NCI-H345 treated with DMSO at 0.1 percent for 48 hours (cell line): ENCODE measurements at regions not wholly inside any gene's neighbourhood (a gene's known extent, or its start where the extent isn't known, plus 50 kb on each side); places are given as distances from the start of the nearest gene placed in this dataset.
"Not testable (repeated sequence)": the region's sequence is repeated elsewhere in the genome, so short reads cannot be mapped to it uniquely, and the experiment has no call there.

Source experiments
- DNase-seq: peaks from one replicate; lab custom pipeline; 2025; ENCODE audit not compliant: unreplicated experiment; lab: John Stamatoyannopoulos, UW

DNA sequence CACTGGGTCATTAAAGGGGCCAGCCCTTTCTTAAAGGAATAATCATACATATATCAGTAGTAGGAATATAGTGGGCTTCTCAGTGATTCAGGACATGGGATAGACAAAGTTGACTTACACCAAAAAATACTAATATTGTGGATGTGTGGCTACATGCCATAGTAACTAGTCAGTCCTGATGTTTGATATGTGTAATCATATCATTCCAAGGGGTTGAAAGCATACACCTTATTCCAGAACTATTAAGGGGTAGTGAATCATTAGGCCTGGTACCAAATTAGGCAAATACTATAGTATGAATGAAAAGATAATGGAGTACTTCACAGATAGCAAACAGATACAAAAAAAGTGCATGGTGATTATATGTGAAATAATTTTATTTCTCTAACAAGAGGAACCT lies 814.9 kb upstream of the NRXN1 start:
- DNase-seq, result no peak

DNA sequence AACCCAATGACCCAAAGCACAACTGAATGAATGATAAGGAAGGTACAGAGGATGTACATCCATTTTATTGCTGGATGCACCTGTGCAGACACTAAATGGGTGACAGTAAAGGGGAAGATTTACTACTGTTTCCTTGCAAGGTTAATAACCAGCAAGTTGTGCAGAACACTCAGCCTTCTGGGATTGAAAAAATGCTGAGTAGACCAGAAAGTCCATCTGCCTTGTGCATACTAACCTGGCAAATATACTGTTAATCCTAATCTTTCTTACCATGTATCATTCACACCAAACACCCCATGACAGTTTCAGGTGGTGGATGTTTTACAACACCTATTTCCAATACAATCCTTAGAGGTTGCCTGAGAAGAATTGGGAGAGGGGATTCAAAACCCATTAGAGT lies 814.1 kb upstream of the NRXN1 start:
- no peak for DNase-seq

DNA sequence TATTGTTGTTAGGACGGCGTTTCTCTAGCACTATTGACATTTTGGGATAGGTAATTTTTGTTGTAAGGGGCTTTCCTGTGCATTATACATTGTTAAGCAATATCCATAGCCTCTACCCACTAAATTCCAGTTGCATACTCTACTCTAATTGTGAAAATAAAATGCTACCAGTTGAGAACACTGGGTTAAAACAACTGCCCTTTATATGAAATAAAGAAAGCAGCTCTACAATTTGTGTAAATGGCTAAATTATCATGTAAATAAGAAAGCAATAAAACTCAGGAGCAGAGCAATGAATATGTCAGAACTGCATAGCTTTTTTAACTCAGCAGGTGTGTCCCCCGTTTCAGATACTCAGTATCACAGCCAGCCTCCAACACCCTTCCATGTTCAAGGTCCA lies 812.7 kb upstream of the NRXN1 start:
- no peak for DNase-seq

DNA sequence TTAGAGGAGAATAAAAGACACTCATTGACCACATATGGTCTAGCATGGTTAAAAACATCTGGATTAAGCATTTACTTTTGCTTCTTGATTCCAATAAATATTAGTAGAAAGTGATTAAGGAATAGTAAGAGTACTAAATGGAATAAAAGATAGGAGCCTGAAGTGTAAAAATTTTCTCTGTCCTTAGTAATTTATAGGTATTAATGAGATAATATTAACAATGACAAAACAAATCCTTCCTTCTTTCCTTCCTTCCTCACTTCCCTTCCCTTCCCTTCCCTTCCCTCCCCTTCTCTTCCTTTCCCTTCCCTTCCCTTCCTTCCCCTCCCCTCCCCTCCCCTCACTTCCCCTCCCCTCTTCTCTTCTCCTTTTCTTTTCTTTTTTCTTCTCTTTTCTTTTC lies 797.5 kb upstream of the NRXN1 start:
- no peak for DNase-seq

DNA sequence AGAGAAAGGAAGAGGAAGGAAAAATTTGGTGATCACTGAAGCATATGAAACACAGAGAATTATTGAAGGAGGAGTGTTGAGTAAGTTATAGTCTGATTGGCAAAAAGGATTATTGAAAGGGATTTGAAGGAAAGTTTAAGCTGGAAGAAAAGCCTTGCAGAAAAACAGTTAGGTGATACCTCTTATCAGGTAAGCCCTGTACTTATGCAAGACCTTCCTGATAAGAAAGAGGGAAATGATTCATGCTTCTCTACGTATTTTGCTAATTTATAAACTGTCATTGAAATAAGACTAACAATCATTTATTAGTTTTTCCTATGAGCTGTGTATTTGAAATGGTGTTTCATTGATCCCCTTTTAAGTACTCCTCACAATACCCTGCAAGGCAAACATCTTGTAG lies 793.9 kb upstream of the NRXN1 start:
- no peak for DNase-seq

DNA sequence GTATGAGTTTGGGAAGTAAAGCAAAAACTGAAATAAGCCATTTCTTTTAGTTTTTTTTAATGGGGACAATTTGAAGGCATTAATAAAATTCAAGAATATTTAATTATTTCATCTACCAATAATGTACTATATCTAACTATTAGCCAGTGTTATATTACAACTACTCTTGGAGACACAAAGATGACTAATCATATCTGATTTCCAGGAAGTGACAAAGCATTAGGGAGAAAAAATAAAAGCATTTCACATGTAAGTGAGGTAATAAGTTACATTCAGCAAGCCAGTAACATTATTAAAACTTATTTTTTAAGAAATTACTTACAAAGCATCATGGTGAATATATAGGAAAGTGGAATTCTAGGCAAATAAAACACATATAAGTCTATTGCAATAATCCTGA lies 781.3 kb upstream of the NRXN1 start:
- no peak for DNase-seq

DNA sequence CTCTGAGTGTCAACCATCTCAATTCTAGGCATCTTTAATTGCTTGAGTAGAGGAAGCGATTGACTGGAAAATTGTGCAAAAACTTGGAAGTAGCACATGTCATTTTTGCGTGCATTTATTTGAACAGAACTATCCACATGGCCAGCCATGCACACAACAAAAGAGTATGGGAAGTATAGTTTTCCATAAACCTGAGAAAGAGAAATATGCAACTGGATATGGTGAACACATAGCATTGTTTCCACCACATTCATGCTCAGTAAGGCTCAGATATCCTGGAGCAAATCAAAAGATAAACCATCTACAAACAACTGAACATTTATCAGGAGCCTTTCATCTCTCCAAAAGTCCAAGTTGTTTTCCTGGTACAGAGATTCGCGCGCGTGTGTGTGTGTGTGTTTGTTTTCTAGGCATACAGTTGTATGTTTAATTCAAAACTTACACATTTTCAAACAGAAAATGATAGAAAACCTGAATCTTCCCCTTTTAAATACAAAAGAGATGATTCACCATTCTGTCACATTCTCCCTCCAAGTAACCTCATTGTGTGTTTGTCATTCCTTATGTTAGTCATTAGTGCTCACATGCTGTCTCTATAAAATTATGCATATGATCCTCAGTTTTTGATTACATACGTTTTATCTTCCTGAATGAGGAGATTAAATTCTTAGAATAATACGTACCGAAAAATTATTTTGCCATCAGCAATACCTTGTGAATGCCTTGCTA lies 780.4 kb upstream of the NRXN1 start:
- no peak for DNase-seq

DNA sequence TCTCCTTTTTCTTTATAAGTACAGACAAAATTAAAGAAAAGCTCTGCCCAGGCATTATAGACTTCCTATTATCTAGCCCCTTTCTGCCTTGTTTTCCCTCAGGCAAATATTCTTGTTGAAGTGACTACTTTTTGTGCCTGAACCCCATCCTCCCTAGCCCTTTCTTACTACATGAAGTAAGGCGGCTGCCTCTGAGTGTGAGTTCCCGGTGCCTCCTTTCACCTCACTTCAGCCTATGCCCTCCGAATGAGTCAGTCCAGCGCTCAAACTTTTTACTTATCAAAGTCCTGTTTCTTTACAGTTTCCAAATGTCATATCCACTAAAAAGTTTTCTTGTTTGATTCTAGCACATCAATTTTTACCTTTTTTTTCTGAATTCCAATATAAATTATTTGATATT lies 778.3 kb upstream of the NRXN1 start:
- no peak for DNase-seq

DNA sequence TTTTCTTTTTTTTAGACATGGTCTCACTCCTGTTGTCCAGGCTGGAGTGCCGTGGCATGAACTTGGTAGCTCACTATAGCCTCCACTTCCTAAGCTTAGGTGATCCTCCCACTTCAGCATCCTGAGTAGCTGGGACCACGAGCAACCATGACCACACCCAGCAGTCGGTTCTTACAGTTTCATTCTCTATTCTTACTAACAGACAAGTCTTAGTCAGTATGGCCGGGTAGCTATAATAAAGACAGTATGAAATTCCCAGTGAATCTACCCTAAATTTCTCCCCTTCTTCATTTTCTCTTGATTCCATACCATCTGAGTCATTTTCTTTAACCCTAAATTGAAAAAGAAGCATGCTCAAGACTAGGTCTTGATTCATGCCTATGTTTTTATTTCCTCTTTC lies 775.3 kb upstream of the NRXN1 start:
- no peak for DNase-seq

DNA sequence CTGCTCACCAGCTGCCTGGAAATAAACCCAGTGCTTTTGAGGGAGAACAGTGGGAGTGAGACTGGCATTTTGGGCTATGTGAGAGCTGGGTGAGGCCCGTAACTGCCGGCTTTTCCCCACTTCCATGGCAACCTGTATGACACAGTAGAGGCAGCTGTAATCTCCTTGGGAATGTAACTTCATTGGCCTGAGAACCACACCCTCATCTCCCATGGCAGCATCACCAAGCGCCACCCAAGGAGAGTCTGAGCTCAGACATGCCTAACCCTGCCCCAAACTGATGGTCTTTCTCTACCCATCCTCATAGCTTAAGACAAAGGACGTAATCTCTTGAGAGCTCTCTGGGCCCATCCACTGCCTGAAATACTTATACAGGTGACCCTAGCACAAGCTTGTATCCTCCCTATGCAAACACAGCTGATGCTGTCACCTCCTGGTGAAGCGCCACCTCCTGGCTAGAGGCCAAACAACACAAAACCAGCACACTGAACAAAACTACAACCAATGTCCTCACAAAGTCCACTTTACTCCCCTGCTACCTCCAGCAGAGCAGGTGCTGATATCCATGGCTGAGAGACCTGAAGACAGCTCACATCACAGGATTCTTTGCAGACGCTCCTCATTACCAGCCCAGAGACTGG lies 763.4 kb upstream of the NRXN1 start:
- DNase-seq, result peak; percentile 96

DNA sequence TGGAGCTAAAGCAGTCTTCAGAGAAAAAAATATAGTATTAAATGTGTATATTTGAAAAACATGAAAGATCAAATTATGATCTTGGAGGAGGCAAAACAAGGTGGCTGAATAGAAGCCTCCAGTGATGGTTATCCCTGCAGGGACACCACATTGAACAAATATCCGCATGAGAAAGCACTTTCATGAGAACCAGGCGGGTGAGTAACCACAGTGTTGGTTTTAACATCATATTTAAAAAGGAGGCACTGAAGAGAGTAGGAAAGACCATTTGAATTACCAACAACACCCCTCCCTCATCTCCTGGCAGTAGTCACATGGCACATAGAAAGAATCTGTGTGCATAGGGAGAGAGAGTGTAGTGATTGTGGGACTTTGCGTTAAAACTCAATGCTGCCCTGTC lies 759.6 kb upstream of the NRXN1 start:
- no peak for DNase-seq

DNA sequence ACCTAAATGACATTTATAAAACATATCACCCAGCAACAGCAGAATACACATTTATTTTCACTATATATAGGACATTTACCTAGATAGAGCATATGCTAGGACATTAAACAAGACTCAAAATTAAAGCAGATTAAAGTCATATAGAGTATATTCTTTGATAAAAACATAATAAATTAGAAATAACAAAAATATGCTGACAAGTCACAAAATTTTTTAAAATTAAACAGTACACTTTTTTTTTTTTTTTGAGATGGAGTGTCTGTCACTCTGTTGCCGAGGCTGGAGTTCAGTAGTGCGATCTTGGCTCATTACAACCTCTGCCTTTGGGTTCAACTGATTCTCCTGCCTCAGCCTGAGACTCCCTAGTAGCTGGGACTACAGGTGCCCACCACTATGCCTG lies 758.9 kb upstream of the NRXN1 start:
- DNase-seq, result no peak

DNA sequence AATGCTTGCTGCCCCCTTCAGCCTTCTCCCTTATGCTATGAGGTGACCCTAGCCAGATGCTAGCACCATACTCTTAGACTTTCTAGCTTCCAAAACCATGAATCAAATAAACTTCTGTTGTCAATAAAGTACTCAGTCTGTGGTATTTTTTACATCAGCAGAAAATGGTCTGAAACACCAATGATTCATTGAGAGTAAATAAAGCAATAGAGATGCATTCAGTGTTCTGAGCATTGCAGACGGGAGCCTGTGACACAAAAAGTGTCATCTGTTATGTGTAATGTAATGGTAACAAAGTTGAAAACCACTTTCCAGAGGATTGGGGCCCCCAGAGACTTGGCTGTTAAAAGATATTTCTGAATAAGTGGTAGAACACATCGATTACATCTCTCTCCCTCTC lies 758.0 kb upstream of the NRXN1 start:
- DNase-seq, result no peak

DNA sequence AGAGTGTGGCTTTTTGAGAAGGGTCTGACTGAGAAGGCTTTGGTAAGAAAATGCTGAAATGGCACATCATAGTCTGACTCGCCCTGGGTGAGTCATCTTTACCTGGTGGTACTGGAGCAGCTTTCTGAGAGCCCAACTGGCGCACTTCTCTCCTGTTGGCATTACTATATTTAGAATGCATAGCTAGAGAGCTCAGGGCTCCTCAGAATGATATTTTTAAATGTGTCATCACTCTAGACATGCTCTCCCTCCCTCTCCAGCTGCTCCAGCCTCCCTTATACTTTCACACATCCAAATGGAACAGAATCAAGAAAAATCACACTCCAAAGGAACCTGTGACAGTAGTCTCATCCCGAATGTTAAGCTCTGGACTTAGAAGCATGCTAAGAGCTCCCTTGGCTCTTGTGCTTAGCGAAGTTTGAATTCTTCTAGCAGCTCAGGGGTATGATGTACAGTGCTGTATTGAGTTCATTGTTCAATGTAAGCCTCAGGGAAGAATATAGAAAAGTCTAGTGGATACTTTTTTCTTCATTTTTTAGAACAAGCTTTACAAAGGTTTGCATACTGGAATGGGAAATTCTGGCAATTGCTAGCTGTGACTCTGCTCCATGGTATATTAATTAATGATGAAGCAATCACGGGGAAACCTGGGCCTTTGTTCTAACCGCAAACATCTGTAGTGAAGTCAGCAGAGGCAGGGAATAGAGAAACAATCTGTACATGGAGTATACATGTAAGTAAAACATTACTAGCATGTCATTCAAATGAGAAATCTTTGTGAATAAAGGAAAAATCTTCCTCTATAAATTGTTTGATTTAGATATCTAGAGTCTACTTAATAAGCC lies 751.2 kb upstream of the NRXN1 start:
- DNase-seq, result no peak

DNA sequence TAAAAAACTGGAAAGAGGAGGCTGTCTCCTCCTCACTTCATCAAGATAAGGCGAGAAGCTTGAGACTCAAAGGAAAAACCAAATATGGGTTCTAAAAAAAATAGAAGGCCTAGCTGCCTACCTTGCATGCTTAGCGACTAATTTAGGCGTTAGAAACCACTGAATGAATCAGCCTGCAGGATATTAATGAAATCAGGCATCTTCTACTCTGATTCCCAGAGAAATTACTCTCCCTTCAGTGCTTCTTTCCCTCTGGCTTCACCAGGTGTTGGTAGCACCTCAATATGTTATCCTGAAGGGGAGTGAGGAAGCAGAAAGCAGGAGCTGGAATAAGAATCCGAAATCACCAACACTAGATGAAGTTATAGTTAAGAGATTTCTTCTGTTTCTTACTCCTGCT lies 749.8 kb upstream of the NRXN1 start:
- no peak for DNase-seq

DNA sequence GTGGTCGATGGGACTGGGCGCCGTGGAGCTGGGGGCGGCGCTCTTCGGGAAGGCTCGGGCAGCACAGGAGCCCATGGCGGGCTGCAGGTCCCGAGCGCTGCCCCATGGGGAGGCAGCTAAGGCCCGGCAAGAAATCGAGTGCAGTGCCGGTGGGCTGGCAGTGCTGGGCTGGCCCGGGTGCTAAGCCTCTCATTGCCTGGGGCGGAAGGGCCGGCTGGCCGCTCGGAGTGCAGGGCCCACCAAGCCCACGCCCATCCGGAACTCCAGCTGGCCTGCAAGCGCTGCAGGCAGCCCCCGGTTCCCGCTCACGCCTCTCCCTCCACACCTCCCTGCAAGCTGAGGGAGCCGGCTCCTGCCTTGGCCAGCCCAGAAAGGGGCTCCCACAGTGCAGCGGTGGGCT lies 748.4 kb upstream of the NRXN1 start:
- no peak for DNase-seq

DNA sequence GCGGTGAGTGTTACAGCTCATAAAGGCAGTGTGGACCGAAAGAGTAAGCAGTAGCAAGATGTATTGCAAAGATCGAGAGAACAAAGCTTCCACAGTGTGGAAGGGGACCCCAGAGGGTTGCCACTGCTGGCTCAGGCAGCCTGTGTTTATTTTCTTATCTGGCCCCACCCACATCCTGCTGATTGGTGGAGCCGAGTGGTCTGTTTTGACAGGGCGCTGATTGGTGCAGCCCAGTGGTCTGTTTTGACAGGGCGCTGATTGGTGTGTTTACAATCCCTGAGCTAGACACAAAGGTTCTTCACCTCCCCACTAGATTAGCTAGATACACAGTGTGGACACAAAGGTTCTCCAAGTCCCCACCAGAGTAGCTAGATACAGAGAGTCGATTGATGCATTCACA lies 747.8 kb upstream of the NRXN1 start:
- not testable (repeated sequence) for DNase-seq

DNA sequence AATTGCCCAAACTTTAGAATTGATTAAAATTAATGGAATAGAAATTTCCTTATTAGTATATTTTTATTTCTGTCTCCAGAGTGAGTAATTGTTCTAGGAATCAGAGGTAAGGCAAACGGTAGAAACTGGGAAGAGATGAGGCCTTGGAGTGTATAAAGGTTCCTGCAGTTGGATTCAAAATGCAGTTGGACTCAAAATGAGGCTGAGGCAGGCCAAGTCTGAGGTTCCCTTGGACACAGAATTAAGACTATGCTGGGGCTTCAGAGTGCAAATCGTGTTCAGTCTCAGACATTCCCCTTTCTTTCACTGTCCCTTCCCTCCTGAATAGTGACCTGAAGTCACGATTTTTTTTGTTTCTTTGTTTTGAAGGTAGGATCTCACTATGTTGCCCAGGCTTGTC lies 746.9 kb upstream of the NRXN1 start:
- no peak for DNase-seq

DNA sequence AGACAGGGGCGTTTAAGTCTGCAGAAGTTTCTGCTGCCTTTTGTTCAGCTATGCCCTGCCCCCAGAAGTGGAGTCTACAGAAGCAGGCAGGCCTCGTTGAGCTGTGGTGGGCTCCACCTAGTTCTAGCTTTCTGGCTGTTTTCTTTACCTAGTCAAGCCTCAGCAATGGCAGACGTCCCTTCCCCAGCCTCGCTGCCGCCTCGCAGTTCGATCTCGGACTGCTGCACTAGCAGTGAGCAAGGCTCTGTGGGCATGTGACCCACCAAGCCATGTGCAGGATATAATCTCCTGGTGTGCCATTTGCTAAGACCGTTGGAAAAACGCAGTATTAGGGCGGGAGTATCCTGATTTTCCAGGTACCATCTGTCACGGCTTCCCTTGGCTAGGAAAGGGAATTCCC lies 742.7 kb upstream of the NRXN1 start:
- DNase-seq, result not testable (repeated sequence)

DNA sequence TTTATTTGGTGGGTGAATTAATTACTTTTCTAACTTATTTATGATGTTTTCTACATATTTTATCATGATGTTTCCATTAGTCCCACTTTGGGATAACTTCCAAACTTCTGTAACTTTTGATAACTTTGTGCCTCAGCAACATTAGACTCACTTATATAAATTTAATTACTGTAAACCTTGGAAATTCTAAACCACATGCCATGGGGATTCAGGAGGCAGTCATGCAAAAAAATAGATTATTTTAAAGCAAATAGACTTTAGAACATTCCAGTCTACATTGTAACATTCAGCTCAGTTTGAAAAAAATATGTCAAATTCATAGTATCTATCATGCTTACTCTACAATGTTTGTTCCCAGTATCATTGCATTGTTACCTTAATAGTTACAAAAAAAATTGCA lies 728.5 kb upstream of the NRXN1 start:
- no peak for DNase-seq

DNA sequence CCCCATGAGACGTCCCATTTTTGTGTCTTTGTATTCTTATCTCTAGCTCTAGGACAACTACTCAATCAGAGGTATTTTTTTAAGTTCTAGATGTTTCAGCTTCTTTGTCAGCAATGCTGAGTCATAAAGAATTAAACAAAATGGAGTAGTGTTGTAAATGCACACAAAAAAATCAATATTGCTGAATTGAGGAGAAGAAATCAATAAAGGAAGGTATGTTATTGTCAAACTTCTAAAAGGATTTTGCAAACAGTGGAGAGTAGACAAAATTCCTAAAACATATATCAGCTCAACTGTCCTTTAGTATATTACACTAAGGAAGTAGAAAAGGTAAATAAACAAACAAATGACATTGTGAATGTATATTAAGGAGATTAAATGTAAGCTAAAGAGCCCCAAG lies 726.1 kb upstream of the NRXN1 start:
- no peak for DNase-seq

DNA sequence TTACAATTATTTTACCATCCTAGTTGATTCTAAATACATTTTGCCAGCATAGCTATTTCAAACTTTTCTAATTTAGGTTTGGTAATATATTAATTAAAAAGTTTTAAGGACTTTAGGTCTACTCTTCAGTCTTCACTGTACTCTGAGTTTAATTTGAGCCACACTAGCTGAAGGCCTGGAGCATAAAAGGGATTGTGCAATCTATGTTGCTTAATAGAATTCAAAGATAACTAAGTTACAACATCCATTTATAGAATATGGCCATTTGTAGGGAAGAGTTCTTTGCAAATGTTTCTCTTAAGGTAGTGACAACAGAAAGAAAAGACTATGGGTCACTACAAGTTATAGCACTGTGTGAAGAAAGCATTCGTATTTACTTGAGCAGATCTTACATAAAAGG lies 702.2 kb upstream of the NRXN1 start:
- DNase-seq, result no peak
